Keratinocyte (primary cell): ENCODE measurements at regions not wholly inside any gene's neighbourhood (a gene's known extent, or its start where the extent isn't known, plus 50 kb on each side); places are given as distances from the start of the nearest gene placed in this dataset.

ENCODE experiments used
- EZH2 ChIP-seq: IDR thresholded peaks from one replicate; pipeline ENCODE4 v1.6.1; 2012; ENCODE audit warnings: inconsistent platforms, mild to moderate bottlenecking, low read length, moderate library complexity
- TF ChIP-seq, protein P1 (sequence below), 3 experiments: IDR thresholded peaks in 1 of 3; conservative IDR thresholded peaks in 1 of 3; optimal IDR thresholded peaks in 1 of 3; 2 replicates in 2 of 3; 3 replicates in 1 of 3; pipeline versions ENCODE3 to v1.5.1; 2011; ENCODE audit warnings: low read length in 3 of 3, mild to moderate bottlenecking in 3 of 3, moderate library complexity in 2 of 3, control low read depth in 1 of 3, inconsistent platforms in 1 of 3; ENCODE audit not compliant: insufficient read depth in 2 of 3; ENCODE audit errors: extremely low read depth in 1 of 3

GRCh38 chr13:34004676-34005075 lies 186.7 kb downstream of the RFC3 start:
- TF ChIP-seq, protein P1, sequence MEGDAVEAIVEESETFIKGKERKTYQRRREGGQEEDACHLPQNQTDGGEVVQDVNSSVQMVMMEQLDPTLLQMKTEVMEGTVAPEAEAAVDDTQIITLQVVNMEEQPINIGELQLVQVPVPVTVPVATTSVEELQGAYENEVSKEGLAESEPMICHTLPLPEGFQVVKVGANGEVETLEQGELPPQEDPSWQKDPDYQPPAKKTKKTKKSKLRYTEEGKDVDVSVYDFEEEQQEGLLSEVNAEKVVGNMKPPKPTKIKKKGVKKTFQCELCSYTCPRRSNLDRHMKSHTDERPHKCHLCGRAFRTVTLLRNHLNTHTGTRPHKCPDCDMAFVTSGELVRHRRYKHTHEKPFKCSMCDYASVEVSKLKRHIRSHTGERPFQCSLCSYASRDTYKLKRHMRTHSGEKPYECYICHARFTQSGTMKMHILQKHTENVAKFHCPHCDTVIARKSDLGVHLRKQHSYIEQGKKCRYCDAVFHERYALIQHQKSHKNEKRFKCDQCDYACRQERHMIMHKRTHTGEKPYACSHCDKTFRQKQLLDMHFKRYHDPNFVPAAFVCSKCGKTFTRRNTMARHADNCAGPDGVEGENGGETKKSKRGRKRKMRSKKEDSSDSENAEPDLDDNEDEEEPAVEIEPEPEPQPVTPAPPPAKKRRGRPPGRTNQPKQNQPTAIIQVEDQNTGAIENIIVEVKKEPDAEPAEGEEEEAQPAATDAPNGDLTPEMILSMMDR (optimal IDR thresholded peaks at IDR 0.05 in 1 of 3, IDR thresholded peaks at IDR 0.05 in 1 of 3, conservative IDR thresholded peaks at IDR 0.05 in 1 of 3; ENCODE audit: extremely low read depth in 1 of 3, insufficient read depth in 2 of 3, low read length in 3 of 3) = no peak
- no peak for TF ChIP-seq EZH2
